ENCODE measurements at regions not wholly inside any gene's neighbourhood (a gene's known extent, or its start where the extent isn't known, plus 50 kb on each side); places are given as distances from the start of the nearest gene placed in this dataset.
A peak's percentile ranks its signal among the peaks of the same experiment; 100 is the strongest.

GRCh38 chr19:30722186-30722585 is 350.0 kb downstream of the ZNF536 start:
- DNase-seq (ENCODE audit: low read depth): no peak
- TF ChIP-seq CTCF (IDR thresholded peaks at IDR 0.05; ENCODE audit: insufficient read depth, low read depth, low read length): no peak
- H3K4me3 ChIP-seq (ENCODE audit: low read depth, low read length): no peak overlapping the region

- DNase-seq (ENCODE audit: low read depth): no peak
These were observed 347.8 kb downstream of the ZNF536 start for GRCh38 chr19:30719999-30720345.

GRCh38 chr19:30719189-30719998 is 347.2 kb downstream of the ZNF536 start:
- DNase-seq (ENCODE audit: low read depth): peak; percentile 15
- H3K4me3 ChIP-seq (ENCODE audit: low read depth, low read length): peak overlapping the region; percentile 60
- TF ChIP-seq CTCF (IDR thresholded peaks at IDR 0.05; ENCODE audit: insufficient read depth, low read depth, low read length): no peak

More at GRCh38 chr19:30719999-30720345, 347.8 kb downstream of the ZNF536 start:
- H3K4me3 ChIP-seq (ENCODE audit: low read depth, low read length): peak overlapping the region; percentile 60
- no peak for TF ChIP-seq CTCF (IDR thresholded peaks at IDR 0.05; ENCODE audit: insufficient read depth, low read depth, low read length)

GRCh38 chr19:30718707-30719106 is 346.5 kb downstream of the ZNF536 start:
- H3K4me3 ChIP-seq (ENCODE audit: low read depth, low read length): peak overlapping the region; percentile 60
- no peak for DNase-seq (ENCODE audit: low read depth)
- TF ChIP-seq CTCF (IDR thresholded peaks at IDR 0.05; ENCODE audit: insufficient read depth, low read depth, low read length): no peak

GRCh38 chr19:30718014-30718413 is 345.8 kb downstream of the ZNF536 start:
- TF ChIP-seq CTCF (IDR thresholded peaks at IDR 0.05; ENCODE audit: insufficient read depth, low read depth, low read length): no peak
- no peak for DNase-seq (ENCODE audit: low read depth)
- H3K4me3 ChIP-seq (ENCODE audit: low read depth, low read length): no peak overlapping the region

- DNase-seq (ENCODE audit: low read depth): no peak
- TF ChIP-seq CTCF (IDR thresholded peaks at IDR 0.05; ENCODE audit: insufficient read depth, low read depth, low read length): no peak
- H3K4me3 ChIP-seq (ENCODE audit: low read depth, low read length): no peak overlapping the region
These were observed 345.2 kb downstream of the ZNF536 start for GRCh38 chr19:30717381-30717780.

Data from fibroblast of villous mesenchyme (primary cell).